HG03432 (cell line): ENCODE measurements at regions not wholly inside any gene's neighbourhood (a gene's known extent, or its start where the extent isn't known, plus 50 kb on each side); places are given as distances from the start of the nearest gene placed in this dataset.
"Not testable (repeated sequence)": the region's sequence is repeated elsewhere in the genome, so short reads cannot be mapped to it uniquely, and the experiment has no call there.

ENCODE experiments used
- ATAC-seq: cut with Tn5 transposase; IDR thresholded peaks from one replicate; pipeline ENCODE4 v1.9.1; 2021; ENCODE audit warnings: mild to moderate bottlenecking, moderate library complexity; ENCODE audit not compliant: unreplicated experiment

DNA sequence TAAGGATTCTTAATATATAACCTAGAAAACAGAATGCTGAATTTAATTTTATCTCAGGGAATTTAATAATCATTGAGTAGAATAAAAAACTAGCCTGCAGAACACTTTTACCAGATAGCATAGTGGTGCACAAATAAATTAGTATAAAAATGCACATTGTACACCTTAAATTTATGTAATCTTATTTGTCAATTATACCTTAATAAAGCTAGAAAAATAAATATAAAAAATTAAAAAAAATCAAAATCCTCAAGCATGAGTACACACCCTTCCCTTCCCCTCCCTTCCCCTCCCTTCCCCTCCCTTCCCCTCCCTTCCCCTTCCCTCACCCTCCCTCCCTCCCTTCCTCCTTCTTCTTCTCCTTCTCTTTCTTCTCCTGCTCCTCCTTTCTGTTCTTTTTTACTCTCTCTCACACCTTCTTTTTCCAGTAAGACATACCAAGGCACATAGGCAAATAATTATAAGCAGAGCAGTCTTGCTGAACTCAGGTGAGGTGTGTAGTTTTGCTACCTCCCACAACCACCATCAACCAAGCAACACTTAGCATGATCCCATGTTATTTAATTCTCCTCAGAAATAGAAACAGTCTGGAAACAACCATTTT is 1395.0 kb downstream of the ZPLD1 start:
- no peak for ATAC-seq

GRCh38 chr3:103847081-103848062 is 1412.6 kb downstream of the ZPLD1 start:
- no peak for ATAC-seq

DNA sequence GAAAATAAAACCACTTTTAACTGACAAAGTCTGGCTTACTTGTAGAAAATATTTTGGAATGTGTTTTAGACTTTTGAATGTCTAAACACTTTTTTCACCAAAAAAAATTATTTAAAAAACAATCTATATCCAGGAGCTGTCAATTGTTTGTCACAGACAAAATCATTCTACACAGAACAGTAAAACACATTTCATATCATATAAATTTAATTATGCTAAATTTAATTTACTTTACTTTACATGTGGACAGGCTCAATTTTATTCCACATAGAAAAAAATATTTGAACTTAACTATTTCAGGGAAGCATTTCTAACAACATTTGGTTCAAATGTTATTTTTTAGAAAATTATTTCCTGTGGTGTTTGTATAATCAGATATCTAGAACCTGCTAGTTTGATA is 1417.0 kb downstream of the ZPLD1 start:
- ATAC-seq, result no peak

- ATAC-seq, result no peak
These were observed 1427.6 kb downstream of the ZPLD1 start for GRCh38 chr3:103862415-103862814.

DNA sequence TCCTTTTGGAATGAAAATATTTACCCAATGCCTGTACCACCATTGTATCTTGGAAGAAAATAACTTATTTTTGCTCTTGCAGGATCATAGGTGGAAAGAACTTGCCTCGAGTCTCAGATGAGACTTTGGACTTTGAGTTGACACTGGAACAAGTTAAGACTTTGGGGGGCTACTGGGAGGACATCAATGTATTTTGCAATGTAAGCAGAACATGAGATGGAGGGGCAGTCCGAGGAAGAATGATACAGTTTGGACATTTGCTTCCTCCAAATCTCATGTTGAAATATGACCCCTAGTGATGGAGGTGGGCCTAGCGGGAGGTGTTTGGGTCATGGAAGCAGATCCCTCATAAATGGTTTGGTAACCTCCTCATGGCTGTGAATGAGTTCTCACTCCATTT is 1428.6 kb downstream of the ZPLD1 start:
- ATAC-seq, result no peak

DNA sequence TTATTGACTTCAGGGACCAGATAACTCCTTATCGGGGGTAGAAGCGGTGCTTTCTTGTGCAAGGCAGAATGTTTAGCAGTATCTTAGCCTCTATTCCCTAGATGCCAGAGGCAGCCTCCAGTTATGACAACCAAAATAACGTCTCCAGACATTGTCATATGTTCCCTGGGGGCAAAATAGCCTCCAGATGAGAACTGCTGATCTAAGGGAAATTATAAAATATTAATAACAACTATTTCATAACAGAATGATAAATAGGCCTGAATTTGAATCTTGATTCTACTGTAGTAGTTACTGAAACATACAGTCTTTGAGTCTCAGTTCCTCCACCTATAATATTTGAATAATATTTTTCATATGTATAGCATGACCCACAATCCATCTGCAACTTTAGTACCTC is 1431.3 kb downstream of the ZPLD1 start:
- ATAC-seq, result no peak

DNA sequence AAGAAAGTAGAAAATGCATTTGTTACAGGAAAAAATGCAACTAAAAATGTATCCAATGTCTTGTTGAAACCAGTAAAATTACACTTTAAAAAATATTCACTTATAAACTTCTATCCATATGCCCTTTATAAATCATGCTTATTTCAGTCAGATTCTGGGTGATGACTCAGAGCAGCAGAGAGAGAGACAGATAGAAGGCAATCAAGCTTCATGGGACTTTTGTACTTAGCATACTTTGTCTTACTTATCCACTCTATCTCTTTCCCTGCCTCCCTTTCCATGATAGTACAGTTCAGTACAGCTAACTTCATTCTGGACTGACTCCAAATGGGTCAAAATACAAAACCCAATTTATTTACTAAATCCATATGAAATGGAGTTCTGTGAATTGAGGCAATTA is 1438.2 kb downstream of the ZPLD1 start:
- no peak for ATAC-seq

DNA sequence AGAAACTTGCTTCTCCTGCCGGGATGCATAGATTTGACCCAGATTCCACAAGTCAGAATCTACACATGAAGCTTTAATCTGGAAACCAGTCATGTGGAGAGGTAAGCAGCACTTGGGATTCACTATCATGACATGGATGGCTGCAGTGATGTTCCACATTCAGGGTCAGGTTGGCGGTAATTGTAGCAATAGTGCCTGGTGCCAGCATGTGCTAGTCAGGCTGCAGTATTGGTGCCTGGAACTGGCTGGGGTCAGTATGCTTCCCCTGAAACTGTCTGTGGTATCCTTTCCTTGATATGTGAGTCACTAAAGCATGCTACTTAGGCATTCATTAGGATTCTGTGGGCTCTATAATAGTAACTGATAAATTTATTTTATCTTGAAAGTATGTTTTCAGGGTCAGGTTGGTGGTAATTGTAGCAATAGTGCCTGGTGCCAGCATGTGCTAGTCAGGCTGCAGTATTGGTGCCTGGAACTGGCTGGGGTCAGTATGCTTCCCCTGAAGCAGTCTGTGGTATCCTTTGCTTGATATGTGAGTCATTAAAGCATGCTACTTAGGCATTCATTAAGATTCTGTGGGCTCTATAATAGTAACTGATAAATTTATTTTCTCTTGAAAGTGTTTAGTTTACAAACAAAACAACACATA is 1439.2 kb downstream of the ZPLD1 start:
- no peak for ATAC-seq

DNA sequence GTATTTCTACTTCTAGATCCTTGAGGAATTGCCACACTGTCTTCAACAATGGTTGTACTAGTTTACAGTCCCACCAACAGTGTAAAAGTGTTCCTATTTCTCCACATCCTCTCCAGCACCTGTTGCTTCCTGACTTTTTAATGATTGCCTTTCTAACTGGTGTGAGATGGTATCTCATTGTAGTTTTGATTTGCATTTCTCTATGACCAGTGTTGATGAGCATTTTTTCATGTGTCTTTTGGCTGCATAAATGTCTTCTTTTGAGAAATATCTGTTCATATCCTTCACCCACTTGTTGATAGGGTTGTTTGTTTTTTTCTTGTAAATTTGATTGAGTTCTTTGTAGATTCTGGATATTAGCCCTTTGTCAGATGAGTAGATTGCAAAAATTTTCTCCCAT is 1447.0 kb downstream of the ZPLD1 start:
- not testable (repeated sequence) for ATAC-seq

DNA sequence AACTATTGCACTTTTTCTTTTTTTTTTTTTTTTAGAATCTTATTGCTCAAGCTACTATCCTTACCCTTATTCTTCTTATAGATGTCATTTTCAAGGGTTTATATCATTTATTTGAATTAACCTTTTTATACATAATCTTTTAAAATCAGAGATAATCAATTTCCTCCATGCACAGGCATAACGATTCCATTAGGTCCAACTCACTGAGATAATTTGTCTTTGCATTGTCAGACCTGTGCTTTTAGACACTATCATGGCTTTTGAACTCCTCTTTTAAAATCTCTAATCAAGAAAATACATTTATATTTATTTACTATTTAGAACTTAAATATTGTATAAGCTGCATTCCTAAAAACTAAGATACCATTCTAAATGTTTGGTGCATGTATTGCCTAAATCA is 1454.9 kb downstream of the ZPLD1 start:
- no peak for ATAC-seq

DNA sequence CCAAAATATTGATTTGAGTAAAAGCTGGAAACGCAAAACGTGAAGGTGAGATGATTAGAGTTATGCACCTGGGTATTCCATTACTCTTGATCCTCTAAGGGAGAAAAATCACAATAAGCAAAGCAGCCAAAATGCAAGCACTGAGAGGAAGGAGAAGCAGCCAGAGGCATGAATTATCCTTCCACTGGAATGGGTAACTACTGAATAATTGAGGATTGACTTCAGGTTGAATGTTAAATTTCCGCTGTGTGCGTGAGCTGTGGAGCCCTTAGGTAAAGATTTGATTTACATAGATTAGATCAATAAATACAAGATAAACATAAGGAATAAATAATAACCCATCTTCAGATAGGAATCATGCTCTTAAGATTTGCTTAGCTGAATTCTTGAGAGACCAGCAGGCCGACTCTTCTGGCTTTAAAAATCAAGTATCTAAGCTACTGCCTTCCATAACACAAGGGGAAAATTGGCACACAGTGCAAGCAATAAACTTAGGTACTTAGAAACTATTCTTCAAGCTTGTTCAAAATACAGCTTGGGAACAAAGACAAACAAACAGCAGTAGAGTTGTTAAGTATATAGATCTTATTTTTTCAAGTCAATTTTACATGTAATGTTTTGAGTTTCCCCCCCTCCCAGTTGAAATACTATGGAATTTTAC is 1459.5 kb downstream of the ZPLD1 start:
- no peak for ATAC-seq

DNA sequence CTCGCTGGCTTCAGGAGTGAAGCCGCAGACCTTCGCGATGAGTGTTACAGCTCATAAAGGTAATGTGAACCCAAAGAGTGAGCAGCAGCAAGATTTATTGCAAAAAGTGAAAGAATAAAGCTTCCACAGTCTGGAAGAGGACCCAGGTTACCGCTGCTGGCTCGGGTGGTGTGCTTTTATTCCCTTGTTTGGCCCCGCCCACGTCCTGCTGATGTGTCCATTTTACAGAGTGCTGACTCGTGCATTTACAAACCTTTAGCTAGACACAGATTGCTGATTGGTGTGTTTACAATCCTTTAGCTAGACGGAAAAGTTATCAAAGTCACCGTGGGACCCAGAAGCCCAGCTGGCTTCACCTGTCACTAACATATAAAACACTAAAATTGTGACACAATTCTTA is 1464.5 kb downstream of the ZPLD1 start:
- no peak for ATAC-seq

DNA sequence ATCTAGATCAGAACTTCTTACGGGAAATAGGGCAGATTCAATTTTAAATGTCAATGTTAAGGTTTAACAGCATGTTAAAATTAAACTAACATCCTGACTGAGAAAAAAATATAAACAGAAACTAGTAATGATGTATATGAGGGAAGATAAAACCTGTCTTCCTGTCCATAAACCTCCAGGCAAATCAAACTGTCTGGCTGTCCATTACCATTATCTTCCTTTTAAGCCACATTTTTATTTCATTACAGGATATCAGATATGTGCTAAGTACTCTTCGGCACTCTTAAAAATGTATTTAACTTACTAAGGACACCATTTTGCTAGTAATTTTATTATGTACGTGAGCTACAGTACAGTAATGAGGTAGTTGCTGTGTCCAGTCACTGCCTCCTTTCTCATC is 1461.7 kb upstream of the ALCAM start:
- no peak for ATAC-seq

DNA sequence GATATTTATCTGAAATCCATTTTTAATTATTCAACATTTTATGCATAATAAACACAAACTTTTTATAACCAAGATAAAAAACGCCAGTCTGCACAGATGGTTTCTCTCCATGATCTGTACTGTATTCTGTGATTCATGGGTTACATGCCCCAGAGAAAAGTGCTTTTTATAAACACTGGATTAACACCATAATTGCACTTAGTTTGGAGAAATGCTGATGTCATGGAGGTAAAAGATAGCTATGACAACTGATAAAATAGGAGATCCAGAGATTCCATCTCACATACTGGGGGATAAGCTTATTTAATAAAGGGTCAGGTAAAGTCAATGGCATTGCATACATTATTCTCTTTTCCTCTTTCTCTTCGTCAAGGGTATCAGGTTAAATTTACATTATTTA is 1460.4 kb upstream of the ALCAM start:
- ATAC-seq, result no peak

- ATAC-seq, result no peak
These were observed 1459.9 kb upstream of the ALCAM start for GRCh38 chr3:103906808-103907207.

DNA sequence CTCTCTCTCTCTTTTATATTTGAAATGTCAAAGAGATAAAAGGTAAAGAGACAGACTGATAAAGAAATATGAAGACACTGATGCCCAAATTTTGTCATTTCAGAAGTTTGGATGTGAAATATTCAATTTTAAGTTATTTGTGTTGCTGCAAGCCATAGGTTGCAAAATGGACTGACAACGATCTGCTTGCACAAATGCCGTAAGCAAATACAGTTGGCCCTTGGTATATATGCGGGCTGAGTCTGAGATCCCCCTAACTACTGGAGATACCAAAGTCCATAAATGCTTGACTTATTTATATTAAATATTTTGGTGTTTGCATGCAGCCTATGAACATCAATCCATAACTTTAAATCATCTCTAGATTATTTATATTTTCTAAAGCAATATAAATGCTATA is 1459.1 kb upstream of the ALCAM start:
- ATAC-seq, result no peak

DNA sequence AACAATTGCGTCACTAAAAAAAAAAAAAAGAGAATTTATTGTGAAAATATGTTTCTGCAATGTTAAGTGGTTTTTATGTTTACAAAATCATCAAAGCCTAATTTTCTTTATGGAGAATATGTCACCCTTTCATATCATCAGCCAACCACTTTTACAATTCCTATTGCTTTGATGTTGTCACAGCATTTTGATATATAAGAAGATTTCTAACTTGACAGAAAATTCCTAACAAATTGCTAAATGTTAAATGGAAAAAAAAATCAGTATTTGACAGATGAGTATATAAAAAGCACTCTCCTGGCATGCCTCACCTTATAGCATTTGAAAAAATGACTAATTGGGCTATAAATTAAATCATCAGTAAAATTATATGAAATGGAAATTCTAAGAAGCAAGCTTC is 1457.3 kb upstream of the ALCAM start:
- ATAC-seq, result no peak

GRCh38 chr3:103918336-103918735 is 1448.4 kb upstream of the ALCAM start:
- no peak for ATAC-seq

DNA sequence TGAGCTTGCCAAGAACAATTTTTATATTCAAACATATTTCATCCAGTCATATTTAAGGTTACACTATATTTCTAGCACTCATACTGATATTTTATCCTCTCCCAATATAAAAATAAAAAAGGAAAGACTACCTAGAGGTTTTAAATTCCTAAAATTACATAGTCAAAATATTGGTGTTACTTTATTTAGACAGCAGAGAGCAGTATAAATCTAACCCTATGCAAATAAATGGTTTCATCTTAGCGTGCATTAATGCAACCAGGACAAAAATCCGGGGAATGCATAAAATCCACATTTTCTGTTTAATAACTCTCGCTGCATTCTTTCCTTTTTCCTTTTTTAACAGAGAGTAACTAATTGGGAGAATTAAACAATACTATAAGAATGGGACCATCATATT is 1447.4 kb upstream of the ALCAM start:
- no peak for ATAC-seq

- ATAC-seq, result no peak
These were observed 1442.8 kb upstream of the ALCAM start for GRCh38 chr3:103923907-103924306.

DNA sequence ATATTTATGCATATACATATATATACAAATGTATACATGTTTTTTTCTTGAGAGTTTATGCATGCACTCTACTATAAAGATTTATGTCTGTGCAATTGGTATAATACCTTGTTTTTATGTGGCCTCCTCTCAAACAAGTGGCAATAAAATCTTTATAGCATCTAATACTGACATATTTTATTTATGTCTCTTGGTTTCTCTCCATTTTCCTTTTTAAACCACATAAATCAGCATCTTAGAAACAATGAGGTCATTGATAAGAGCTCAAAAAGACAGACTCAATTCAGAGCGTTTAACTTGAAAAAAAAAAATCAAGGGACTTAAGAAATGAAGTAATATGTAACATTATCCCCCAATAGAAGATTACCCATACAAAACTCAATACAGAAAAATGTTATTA is 1442.2 kb upstream of the ALCAM start:
- no peak for ATAC-seq
